ENCODE measurements at regions not wholly inside any gene's neighbourhood (a gene's known extent, or its start where the extent isn't known, plus 50 kb on each side); places are given as distances from the start of the nearest gene placed in this dataset.

GRCh38 chr1:184888505-184888904 is 85.8 kb downstream of the NIBAN1 start:
- CTCF ChIA-PET = interaction anchor here (1.5 kb wide), 1 partner anchor 281 kb away, joined by 3 read pairs; no protein-coding TSS in a partner anchor
- no peak overlapping the region for H3K4me2 ChIP-seq (ENCODE audit: low read length)
- TF ChIP-seq FOSL1 (IDR thresholded peaks at IDR 0.05; ENCODE audit: low read depth) (peak; percentile 64), SP1 (IDR thresholded peaks at IDR 0.05; ENCODE audit: low read depth) (no peak), JUND (IDR thresholded peaks at IDR 0.05) (peak; percentile 42; the same call in 1 of the 2 replicates), ZBTB33 (IDR thresholded peaks at IDR 0.05; ENCODE audit: extremely low read depth, insufficient replicate concordance, low read length) (no peak)
- no peak overlapping the region for H3K27ac ChIP-seq (ENCODE audit: low read depth, low read length)
- intact Hi-C loops (cut with micrococcal nuclease) = no loop called here
- BruUV-seq (replicated peaks) = no TSS peak
- no peaks in the 10 kb centered on the region for H3K9me2 ChIP-seq (ENCODE audit: insufficient read depth)
- ATAC-seq = no peak
- DNase-seq (ENCODE audit: low read depth, low spot score) = peak; percentile 13
- no peaks in the 10 kb centered on the region for H3K36me3 ChIP-seq (ENCODE audit: control insufficient read depth in 1 of 2, insufficient read depth in 2 of 2, low read length in 2 of 2)
- no peak overlapping the region for H2AFZ ChIP-seq (ENCODE audit: low read depth, low read length, poor library complexity, severe bottlenecking)
- peaks cover 6 to 13% of the 10 kb centered on the region in 2 experiments; a peak in 3 of 4 replicates for H3K4me1 ChIP-seq (ENCODE audit: control insufficient read depth in 1 of 2, insufficient read depth in 2 of 2, low read length in 2 of 2)
- POLR2A ChIA-PET = no interaction called here
- no peaks in the 10 kb centered on the region for H4K20me1 ChIP-seq (ENCODE audit: insufficient read depth)
- H3K9ac ChIP-seq (ENCODE audit: low read length) = no peak overlapping the region
- H3K27me3 ChIP-seq (ENCODE audit: insufficient read depth, low read length) = no peaks in the 10 kb centered on the region
- no peak overlapping the region for H3K4me3 ChIP-seq (replicated peaks in 1 of 2; ENCODE audit: low read depth in 1 of 2, low read length in 2 of 2)
- RAD21 ChIA-PET (ENCODE audit: low non-redundant PET in 1 of 2, low total read pairs in 2 of 2, uncharacterized antibody in 2 of 2, unreplicated experiment in 2 of 2) = no interaction called here
- no peaks in the 10 kb centered on the region for H3K9me3 ChIP-seq (ENCODE audit: control insufficient read depth in 1 of 2, insufficient read depth in 1 of 2, low read depth in 1 of 2, low read length in 2 of 2)
- H3K79me2 ChIP-seq (ENCODE audit: insufficient read depth, low read length) = no peaks in the 10 kb centered on the region

GRCh38 chr1:184882957-184883815 is 91.1 kb downstream of the NIBAN1 start:
- ChIA-PET RAD21 (ENCODE audit: low non-redundant PET in 1 of 2, low total read pairs in 2 of 2, uncharacterized antibody in 2 of 2, unreplicated experiment in 2 of 2) (no interaction called here), POLR2A (no interaction called here)
- DNase-seq (ENCODE audit: low read depth, low spot score) = no peak

More at GRCh38 chr1:184882957-184883815, 91.1 kb downstream of the NIBAN1 start:
- H3K4me1 ChIP-seq (ENCODE audit: control insufficient read depth in 1 of 2, insufficient read depth in 2 of 2, low read length in 2 of 2) = peaks cover under 1% of the 10 kb centered on the region in 2 experiments; a peak in 3 of 4 replicates
- no peak overlapping the region for H2AFZ ChIP-seq (ENCODE audit: low read depth, low read length, poor library complexity, severe bottlenecking)
- no peaks in the 10 kb centered on the region for H3K9me2 ChIP-seq (ENCODE audit: insufficient read depth)
- no peaks in the 10 kb centered on the region for H3K79me2 ChIP-seq (ENCODE audit: insufficient read depth, low read length)
- H3K27ac ChIP-seq (ENCODE audit: low read depth, low read length) = no peak overlapping the region
- CTCF ChIA-PET = no interaction called here
- no peak overlapping the region for H3K4me3 ChIP-seq (replicated peaks in 1 of 2; ENCODE audit: low read depth in 1 of 2, low read length in 2 of 2)
- H3K4me2 ChIP-seq (ENCODE audit: low read length) = no peak overlapping the region
- no peaks in the 10 kb centered on the region for H4K20me1 ChIP-seq (ENCODE audit: insufficient read depth)
- no peaks in the 10 kb centered on the region for H3K9me3 ChIP-seq (ENCODE audit: control insufficient read depth in 1 of 2, insufficient read depth in 1 of 2, low read depth in 1 of 2, low read length in 2 of 2)
- H3K9ac ChIP-seq (ENCODE audit: low read length) = no peak overlapping the region
- ATAC-seq = no peak
- H3K36me3 ChIP-seq (ENCODE audit: control insufficient read depth in 1 of 2, insufficient read depth in 2 of 2, low read length in 2 of 2) = no peaks in the 10 kb centered on the region
- no peaks in the 10 kb centered on the region for H3K27me3 ChIP-seq (ENCODE audit: insufficient read depth, low read length)
- intact Hi-C loops (cut with micrococcal nuclease) = no loop called here
- no TSS peak for BruUV-seq (replicated peaks)
- TF ChIP-seq CBX3 (IDR thresholded peaks at IDR 0.05; ENCODE audit: low read depth) = no peak
- TF ChIP-seq EZH2phosphoT487 (IDR thresholded peaks at IDR 0.05; ENCODE audit: borderline replicate concordance) = no peak
- TF ChIP-seq SIN3A (IDR thresholded peaks at IDR 0.05; ENCODE audit: low read depth) = no peak
- TF ChIP-seq SP1 (IDR thresholded peaks at IDR 0.05; ENCODE audit: low read depth) = no peak
- no peak for TF ChIP-seq FOSL1 (IDR thresholded peaks at IDR 0.05; ENCODE audit: low read depth)
- TF ChIP-seq EGR1 (IDR thresholded peaks at IDR 0.05; ENCODE audit: low read depth) = no peak
- no peak for TF ChIP-seq POLR2A (IDR thresholded peaks at IDR 0.05; ENCODE audit: borderline replicate concordance, extremely low read depth, insufficient read depth, insufficient read length)
- TF ChIP-seq ATF3 (IDR thresholded peaks at IDR 0.05) = no peak
